B cell (primary cell): ENCODE measurements at regions not wholly inside any gene's neighbourhood (a gene's known extent, or its start where the extent isn't known, plus 50 kb on each side); places are given as distances from the start of the nearest gene placed in this dataset.

ENCODE experiments used
- ATAC-seq: fragments of 200-7000 bp; cut with Tn5 transposase; one replicate; pipeline ENCODE4 v1.10.0; 2021; ENCODE audit warnings: low read depth, mild to moderate bottlenecking, moderate number of reproducible peaks, moderate library complexity
- CTCF ChIA-PET: fragments of 350-600 bp; sonication (Branson Sonifier 250); formaldehyde crosslinking; loops from one replicate; lab custom pipeline; 2021; ENCODE audit warnings: antibody characterized with exemption, inconsistent platforms; lab: Charles Lee
- POLR2A ChIA-PET: fragments of 350-600 bp; sonication (Branson Sonifier 250); formaldehyde crosslinking; loops from one replicate; lab custom pipeline; 2021; ENCODE audit warnings: antibody characterized with exemption; lab: Charles Lee
- DNase-seq: peaks from one replicate; pipeline ENCODE4 v3.0.0; 2013
- H2AFZ ChIP-seq: 2 replicates; pipeline ENCODE4 v1.6.1; 2012; ENCODE audit warnings: mild to moderate bottlenecking, low read depth, low read length; ENCODE audit not compliant: insufficient read depth, poor library complexity, severe bottlenecking
- H3K27ac ChIP-seq, 2 donors: 1 replicate in 1 of 2; 2 replicates in 1 of 2; pipeline ENCODE4 v1.5.1; 2012 to 2013; ENCODE audit warnings: low read length in 2 of 2, mild to moderate bottlenecking in 2 of 2, moderate library complexity in 1 of 2
- H3K27me3 ChIP-seq, 4 experiments: fragments of 200-600 bp in 1 of 4; sonication (generic) in 1 of 4; replicated peaks in 1 of 4; 1 replicate in 2 of 4; 2 replicates in 2 of 4; pipeline versions ENCODE4 v1.6.1 to v1.7.0; 2013 to 2016; ENCODE audit warnings: low read length in 3 of 4, mild to moderate bottlenecking in 2 of 4, mixed read lengths in 1 of 4, moderate library complexity in 1 of 4; ENCODE audit not compliant: insufficient read depth in 4 of 4, control insufficient read depth in 3 of 4; ENCODE audit errors: control extremely low read depth in 1 of 4
- H3K36me3 ChIP-seq, 2 experiments: replicated peaks in 1 of 2; 1 replicate in 1 of 2; 2 replicates in 1 of 2; pipeline versions ENCODE4 v1.6.1 to v1.7.1; 2013; ENCODE audit warnings: low read length in 1 of 2; ENCODE audit not compliant: insufficient read depth in 2 of 2, control insufficient read depth in 1 of 2; ENCODE audit errors: control extremely low read depth in 1 of 2, extremely low read depth in 1 of 2
- H3K4me1 ChIP-seq, 2 donors: fragments of 200-600 bp in 1 of 2; sonication (generic) in 1 of 2; 1 replicate in 1 of 2; 2 replicates in 1 of 2; pipeline versions ENCODE4 v1.5.1 to v1.6.1; 2013 to 2017; ENCODE audit warnings: low read length in 2 of 2; ENCODE audit not compliant: control insufficient read depth in 2 of 2, insufficient read depth in 2 of 2
- H3K4me2 ChIP-seq: replicated peaks from 2 replicates; pipeline ENCODE3; 2012; ENCODE audit warnings: mild to moderate bottlenecking, low read depth, low read length; ENCODE audit not compliant: poor library complexity, severe bottlenecking
- H3K4me3 ChIP-seq, 5 experiments: fragments of 200-600 bp in 1 of 5; sonication (generic) in 1 of 5; 1 replicate in 3 of 5; 2 replicates in 2 of 5; pipeline versions ENCODE4 v1.5.1 to v1.7.0; 2011 to 2016; ENCODE audit warnings: low read length in 4 of 5, mild to moderate bottlenecking in 4 of 5, low read depth in 2 of 5, control low read depth in 1 of 5, moderate library complexity in 1 of 5; ENCODE audit not compliant: insufficient read depth in 1 of 5; ENCODE audit errors: control extremely low read depth in 1 of 5, extremely low read depth in 1 of 5
- H3K79me2 ChIP-seq: fragments of 200-600 bp; sonication (generic); one replicate; pipeline ENCODE4 v1.6.0; 2016; ENCODE audit warnings: low read length; ENCODE audit not compliant: control insufficient read depth, insufficient read depth
- H3K9ac ChIP-seq: fragments of 200-600 bp; sonication (generic); 2 replicates; pipeline ENCODE4 v1.6.1; 2017; ENCODE audit warnings: mild to moderate bottlenecking, low read length, moderate library complexity
- H3K9me3 ChIP-seq, 3 donors: one replicate each; pipeline versions ENCODE4 v1.6.1 to v1.7.1; 2013; ENCODE audit warnings: low read length in 2 of 3; ENCODE audit not compliant: control insufficient read depth in 2 of 3, insufficient read depth in 1 of 3; ENCODE audit errors: control extremely low read depth in 1 of 3
- H4K20me1 ChIP-seq: 2 replicates; pipeline ENCODE4 v1.6.0; 2012; ENCODE audit warnings: mild to moderate bottlenecking, low read length; ENCODE audit not compliant: insufficient read depth, control insufficient read depth, poor library complexity, severe bottlenecking
- H3K27ac Mint-ChIP-seq: one replicate; pipeline ENCODE4 v1.8.0; 2021; ENCODE audit warnings: mixed read lengths
- H3K27me3 Mint-ChIP-seq: one replicate; pipeline ENCODE4 v1.8.0; 2021; ENCODE audit warnings: mixed read lengths
- H3K4me1 Mint-ChIP-seq: one replicate; pipeline ENCODE4 v1.8.0; 2021; ENCODE audit warnings: mixed read lengths
- H3K4me3 Mint-ChIP-seq: one replicate; pipeline ENCODE4 v1.8.0; 2021; ENCODE audit warnings: mixed read lengths
- H3K9me3 Mint-ChIP-seq: one replicate; pipeline ENCODE4 v1.8.0; 2022; ENCODE audit warnings: mixed read lengths; ENCODE audit not compliant: insufficient read depth
- EZH2 ChIP-seq: IDR thresholded peaks from 2 replicates; pipeline ENCODE4 v1.6.1; 2012; ENCODE audit warnings: borderline replicate concordance, low read depth, mild to moderate bottlenecking, moderate library complexity, low read length; ENCODE audit not compliant: insufficient read depth, poor library complexity, severe bottlenecking
- WGBS: methylation state at CpG from one replicate; pipeline ENCODE4 v1.1.5; 2013; ENCODE audit warnings: missing lambda C conversion rate; ENCODE audit not compliant: insufficient coverage; 5-methylcytosine and 5-hydroxymethylcytosine counted together
- intact Hi-C: fragments of 100-400 bp; cut with micrococcal nuclease; formaldehyde crosslinking; loops from one replicate; pipeline ENCODE4 v1.10.0; 2022
- TF ChIP-seq, protein P1 (sequence below): fragments of 200-600 bp; IDR thresholded peaks from one replicate; pipeline ENCODE4 v1.8.0; 2022; ENCODE audit warnings: antibody characterized with exemption, mild to moderate bottlenecking

DNA sequence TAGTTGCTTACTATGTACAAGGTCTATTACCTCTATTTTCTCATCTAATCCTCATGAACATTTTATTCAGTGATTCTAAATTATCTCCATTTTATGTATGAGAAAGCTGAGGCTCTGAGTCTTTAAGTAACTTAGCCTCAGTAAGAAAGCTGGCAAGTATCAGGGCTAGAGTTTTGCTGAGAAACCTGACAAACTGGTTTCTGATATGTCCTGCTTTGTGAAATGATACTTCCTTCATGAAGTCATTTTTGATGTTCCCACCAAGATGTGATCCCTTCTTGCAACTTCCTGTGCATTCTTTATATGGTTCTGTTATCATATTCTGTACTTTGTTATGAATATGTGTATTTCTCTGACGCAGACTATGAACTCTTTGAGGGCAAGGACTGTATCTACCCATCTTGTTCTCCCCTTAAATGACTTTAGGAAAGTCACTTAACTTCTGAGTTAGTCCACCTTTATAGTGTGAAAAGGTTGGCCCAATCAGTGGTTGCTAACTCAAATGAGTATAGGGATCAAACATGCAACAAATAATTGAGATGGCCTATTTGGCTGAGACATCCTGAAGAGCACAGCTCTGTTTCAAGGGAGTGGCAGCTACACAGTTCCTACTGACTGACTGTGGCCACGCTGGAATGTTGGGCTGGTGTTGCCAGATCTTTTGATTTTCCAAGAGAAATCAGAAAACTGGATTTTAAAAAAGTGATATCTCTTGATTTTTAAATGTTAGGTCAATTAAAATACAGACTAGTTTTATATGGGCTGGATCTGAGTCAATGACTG lies 127.9 kb upstream of the AMOT start:
- H3K36me3 ChIP-seq: no peaks in the 10 kb centered on the region
- no peak overlapping the region for H2AFZ ChIP-seq
- H3K79me2 ChIP-seq: no peaks in the 10 kb centered on the region
- H3K4me3 Mint-ChIP-seq: no peak overlapping the region
- H3K4me2 ChIP-seq: no peak overlapping the region
- POLR2A ChIA-PET: no interaction called here
- WGBS: 83% methylated on average over 1 of the region's 2 CpGs
- no peak overlapping the region for H3K27ac Mint-ChIP-seq
- DNase-seq (no peak), ATAC-seq (no peak)
- H3K27me3 ChIP-seq: no peaks in the 10 kb centered on the region
- no peaks in the 10 kb centered on the region for H3K9me3 Mint-ChIP-seq
- TF ChIP-seq EZH2: no peak
- TF ChIP-seq, protein P1, sequence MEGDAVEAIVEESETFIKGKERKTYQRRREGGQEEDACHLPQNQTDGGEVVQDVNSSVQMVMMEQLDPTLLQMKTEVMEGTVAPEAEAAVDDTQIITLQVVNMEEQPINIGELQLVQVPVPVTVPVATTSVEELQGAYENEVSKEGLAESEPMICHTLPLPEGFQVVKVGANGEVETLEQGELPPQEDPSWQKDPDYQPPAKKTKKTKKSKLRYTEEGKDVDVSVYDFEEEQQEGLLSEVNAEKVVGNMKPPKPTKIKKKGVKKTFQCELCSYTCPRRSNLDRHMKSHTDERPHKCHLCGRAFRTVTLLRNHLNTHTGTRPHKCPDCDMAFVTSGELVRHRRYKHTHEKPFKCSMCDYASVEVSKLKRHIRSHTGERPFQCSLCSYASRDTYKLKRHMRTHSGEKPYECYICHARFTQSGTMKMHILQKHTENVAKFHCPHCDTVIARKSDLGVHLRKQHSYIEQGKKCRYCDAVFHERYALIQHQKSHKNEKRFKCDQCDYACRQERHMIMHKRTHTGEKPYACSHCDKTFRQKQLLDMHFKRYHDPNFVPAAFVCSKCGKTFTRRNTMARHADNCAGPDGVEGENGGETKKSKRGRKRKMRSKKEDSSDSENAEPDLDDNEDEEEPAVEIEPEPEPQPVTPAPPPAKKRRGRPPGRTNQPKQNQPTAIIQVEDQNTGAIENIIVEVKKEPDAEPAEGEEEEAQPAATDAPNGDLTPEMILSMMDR: no peak
- H3K9ac ChIP-seq: no peak overlapping the region
- intact Hi-C loops: no loop called here
- H3K4me3 ChIP-seq: no peak overlapping the region
- no peaks in the 10 kb centered on the region for H3K27me3 Mint-ChIP-seq
- H3K27ac ChIP-seq: no peak overlapping the region
- CTCF ChIA-PET: no interaction called here
- no peaks in the 10 kb centered on the region for H3K4me1 Mint-ChIP-seq
- no peaks in the 10 kb centered on the region for H4K20me1 ChIP-seq
- H3K4me1 ChIP-seq: no peaks in the 10 kb centered on the region
- no peaks in the 10 kb centered on the region for H3K9me3 ChIP-seq

DNA sequence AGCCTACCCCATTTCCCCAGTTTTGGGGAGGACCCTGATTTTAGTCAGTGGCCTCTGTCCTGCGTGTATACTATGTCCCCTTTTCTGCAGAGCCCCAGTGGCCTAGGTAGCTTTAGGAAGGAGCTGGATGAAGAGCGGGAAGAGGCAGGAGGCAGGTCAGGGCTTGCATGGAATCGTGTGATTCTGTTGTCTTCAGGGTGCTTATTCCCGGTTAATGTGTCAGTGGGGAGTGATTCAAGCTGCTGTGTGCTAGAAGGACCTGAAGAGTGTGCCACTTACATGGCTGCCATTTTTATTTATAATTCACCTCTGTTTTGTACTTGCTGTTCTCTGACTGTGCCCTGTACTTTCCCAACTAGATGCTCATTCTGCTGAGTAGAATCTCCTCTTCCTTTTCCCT lies 127.3 kb upstream of the AMOT start:
- Histone ChIP-seq H3K4me1 (no peaks in the 10 kb centered on the region), H4K20me1 (no peaks in the 10 kb centered on the region), H3K27me3 (no peaks in the 10 kb centered on the region), H3K9me3 (no peaks in the 10 kb centered on the region), H3K4me3 (no peak overlapping the region), H3K9ac (no peak overlapping the region), H3K27ac (no peak overlapping the region), H3K4me2 (no peak overlapping the region), H2AFZ (no peak overlapping the region), H3K79me2 (no peaks in the 10 kb centered on the region), H3K36me3 (no peaks in the 10 kb centered on the region)
- WGBS: 83% methylated on average over 1 of the region's 4 CpGs
- DNase-seq: no peak
- H3K27me3 Mint-ChIP-seq: no peaks in the 10 kb centered on the region
- CTCF ChIA-PET: no interaction called here
- H3K4me1 Mint-ChIP-seq: no peaks in the 10 kb centered on the region
- intact Hi-C loops: no loop called here
- H3K4me3 Mint-ChIP-seq: no peak overlapping the region
- ATAC-seq: no peak
- POLR2A ChIA-PET: no interaction called here
- no peaks in the 10 kb centered on the region for H3K9me3 Mint-ChIP-seq
- no peak overlapping the region for H3K27ac Mint-ChIP-seq
- TF ChIP-seq EZH2: no peak
